CD4-positive, alpha-beta T cell treated with Interleukin-21 for 1 hour (primary cell): ENCODE measurements at regions not wholly inside any gene's neighbourhood (a gene's known extent, or its start where the extent isn't known, plus 50 kb on each side); places are given as distances from the start of the nearest gene placed in this dataset.
"Not testable (repeated sequence)": the region's sequence is repeated elsewhere in the genome, so short reads cannot be mapped to it uniquely, and the experiment has no call there.

Experiments used
- DNase-seq: peaks from one replicate; pipeline ENCODE4 v3.0.0-alpha.2; 2020

DNA sequence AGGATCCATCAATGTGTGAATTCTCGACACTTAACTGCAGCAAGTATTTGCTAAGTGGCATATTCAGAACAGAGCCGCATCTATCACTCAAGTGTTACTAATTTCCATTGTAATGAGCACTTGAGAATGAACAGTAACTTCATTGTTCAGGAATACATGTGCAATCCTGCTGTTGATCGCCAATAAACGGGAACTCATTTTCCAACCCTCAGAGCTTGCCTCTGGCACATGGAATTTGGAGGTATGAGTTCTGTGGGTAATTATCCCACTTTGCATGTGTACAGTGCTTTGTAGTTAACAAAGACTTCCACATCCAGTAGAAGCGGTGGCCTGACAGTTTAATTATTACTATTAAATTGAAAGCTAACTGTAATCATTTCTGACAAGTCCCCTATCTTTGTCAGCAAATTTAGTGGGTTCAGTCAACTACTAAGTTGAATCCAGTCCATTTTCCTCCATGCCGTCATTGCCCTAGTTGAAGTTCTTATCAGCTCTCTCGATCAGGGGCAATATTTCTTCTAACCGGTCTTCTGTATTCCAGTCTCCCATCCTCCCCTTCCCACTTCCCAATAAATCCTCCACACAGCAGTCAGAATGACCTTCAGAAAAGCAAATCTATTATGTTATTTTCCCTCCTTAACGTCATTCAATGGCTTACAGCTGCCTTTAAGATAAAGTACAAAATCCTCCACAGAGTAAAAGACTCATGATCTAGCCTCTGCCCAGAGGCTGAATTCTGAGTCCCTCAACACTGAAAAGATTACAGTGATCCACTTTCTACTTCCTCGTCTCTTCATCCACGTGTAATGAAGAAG is 62.4 kb upstream of the GBA3 start:
- DNase-seq: not testable (repeated sequence)

DNA sequence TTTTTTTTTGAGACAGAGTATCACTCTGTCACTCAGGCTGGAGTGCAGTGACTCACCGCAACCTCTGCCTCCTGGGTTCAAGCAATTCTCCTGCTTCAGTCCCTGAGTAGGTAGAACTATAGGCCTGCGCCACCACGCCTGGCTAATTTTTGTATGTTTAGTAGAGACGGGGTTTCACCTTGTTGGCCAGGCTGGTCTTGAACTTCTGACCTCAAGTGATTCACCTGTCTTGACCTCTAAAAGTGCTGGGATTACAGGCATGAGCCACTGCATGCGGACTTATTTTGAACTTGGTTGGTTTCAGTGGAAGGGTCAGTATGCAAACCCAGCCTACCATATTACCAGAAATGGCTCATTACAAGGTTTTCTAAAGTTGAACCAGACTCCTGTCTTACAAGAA is 61.6 kb upstream of the GBA3 start:
- DNase-seq: not testable (repeated sequence)

DNA sequence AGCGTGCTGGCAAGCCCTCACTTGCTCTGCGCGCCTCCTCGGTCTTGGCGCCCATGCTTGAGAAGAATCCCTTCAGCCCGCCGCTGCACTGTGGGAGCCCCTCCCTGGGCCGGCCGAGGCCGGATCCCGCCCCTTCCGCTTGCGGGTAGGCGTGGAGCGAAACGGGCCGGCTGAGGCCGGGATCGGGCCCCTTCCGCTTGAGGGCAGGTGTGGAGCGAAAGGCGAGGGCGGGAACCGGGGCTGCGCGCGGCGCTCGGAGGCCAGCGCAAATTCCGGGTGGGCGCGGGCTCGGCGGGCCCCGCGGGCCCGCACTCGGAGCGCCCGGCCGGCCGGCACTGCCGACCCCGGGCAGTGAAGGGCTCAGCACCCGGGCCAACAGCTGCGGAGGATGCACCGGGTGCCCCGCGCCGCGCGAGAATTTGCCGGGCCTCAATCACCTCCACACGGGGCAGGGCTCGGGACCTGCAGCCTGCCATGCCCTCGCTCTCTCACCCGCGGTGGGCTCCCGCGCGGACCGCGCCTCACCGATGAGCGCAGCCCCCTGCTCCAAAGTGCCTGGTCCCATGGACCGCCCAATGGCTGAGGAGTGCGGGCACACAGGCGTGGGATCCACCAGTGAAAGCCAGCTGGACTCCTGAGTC is 58.1 kb upstream of the GBA3 start:
- DNase-seq: no peak

DNA sequence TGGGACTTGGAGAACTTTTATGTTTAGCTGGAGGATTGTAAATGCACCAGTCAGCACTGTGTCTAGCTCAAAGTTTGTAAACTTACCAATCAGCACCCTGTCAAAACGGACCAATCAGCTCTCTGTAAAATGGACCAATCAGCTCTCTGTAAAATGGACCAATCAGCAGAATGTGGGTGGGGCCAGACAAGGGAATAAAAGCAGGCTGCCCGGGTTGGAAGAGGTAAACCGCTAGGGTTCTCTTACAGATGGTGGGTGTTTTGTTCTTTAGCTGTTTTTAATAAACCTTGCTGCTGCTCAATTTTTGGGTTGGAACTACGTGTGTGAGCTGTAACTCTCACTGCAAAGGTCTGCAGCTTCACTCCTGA is 57.6 kb upstream of the GBA3 start:
- DNase-seq: not testable (repeated sequence)

DNA sequence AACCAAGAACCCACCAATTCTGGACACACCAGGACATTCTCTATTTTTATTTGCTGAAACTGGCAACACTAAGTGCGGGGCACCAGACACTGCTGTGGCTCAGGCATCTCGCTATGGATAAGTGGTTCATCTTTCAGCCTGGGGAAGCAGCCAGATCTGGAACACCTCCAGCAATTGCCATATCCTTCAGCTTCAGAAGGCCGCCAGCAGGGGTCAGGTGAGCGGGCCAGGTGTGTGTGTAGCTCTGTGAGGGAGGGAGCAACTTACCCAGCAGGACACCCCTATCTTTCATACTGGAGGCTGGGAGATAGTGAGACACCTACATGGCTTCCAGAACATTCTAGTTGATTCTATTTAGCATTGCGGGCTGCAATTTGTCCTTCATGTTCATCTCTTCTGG is 57.0 kb upstream of the GBA3 start:
- no peak for DNase-seq

DNA sequence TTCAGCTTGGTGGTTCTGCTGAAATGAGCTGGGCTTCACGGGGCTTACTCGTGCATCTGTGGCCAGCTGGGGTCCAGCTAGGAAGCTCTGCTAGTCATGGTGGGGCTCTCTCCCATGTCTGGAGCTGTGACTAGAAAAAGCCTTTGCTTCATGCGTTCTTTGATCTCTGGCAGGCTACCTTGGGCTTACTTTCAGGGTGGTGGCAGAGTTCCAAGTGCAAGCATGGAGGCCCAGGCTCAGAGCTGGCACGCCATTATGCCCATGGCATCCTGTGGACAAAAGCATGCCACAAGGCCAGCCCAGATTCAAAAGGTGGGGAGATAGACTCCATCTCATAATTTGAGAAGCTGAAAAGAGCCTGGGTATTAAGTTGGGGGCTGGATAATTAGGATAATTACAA is 55.4 kb upstream of the GBA3 start:
- DNase-seq: no peak
